SK-N-SH (cell line): ENCODE measurements at regions not wholly inside any gene's neighbourhood (a gene's known extent, or its start where the extent isn't known, plus 50 kb on each side); places are given as distances from the start of the nearest gene placed in this dataset.
A peak's percentile ranks its signal among the peaks of the same experiment; 100 is the strongest.

Experiments
- CHD2 ChIP-seq: fragments of 150-350 bp; IDR thresholded peaks from 2 replicates; pipeline ENCODE4 v1.6.1; 2018; ENCODE audit warnings: low read length; ENCODE audit not compliant: partially characterized antibody
- CTCF ChIP-seq: fragments of 200-600 bp; sonication (generic); IDR thresholded peaks from 2 replicates; pipeline ENCODE4 v1.6.1; 2017; ENCODE audit warnings: antibody characterized with exemption, mild to moderate bottlenecking, moderate library complexity
- EZH2phosphoT487 ChIP-seq: fragments of 200-600 bp; sonication (generic); IDR thresholded peaks from 2 replicates; pipeline ENCODE4 v1.6.1; 2017; ENCODE audit warnings: low read depth, mixed run types, mild to moderate bottlenecking, antibody characterized with exemption, moderate library complexity, borderline replicate concordance
- GATA2 ChIP-seq: sonication (generic); formaldehyde crosslinking; IDR thresholded peaks from 2 replicates; pipeline ENCODE4 v1.5.0; 2020; ENCODE audit warnings: mild to moderate bottlenecking, missing genetic modification reagents
- NFIC ChIP-seq: IDR thresholded peaks from 2 replicates; pipeline ENCODE4 v1.4.0; 2012; ENCODE audit warnings: borderline replicate concordance
- POLR2AphosphoS5 ChIP-seq: IDR thresholded peaks from 2 replicates; pipeline ENCODE4 v1.6.1; 2012; ENCODE audit warnings: low read depth, low read length
- RFX5 ChIP-seq: IDR thresholded peaks from 2 replicates; pipeline ENCODE4 v1.6.1; 2012; ENCODE audit warnings: mild to moderate bottlenecking, improper control_type of control experiment, low read length
- RXRA ChIP-seq: IDR thresholded peaks from 2 replicates; pipeline ENCODE4 v1.4.0; 2012; ENCODE audit warnings: low read depth, mild to moderate bottlenecking, borderline replicate concordance
- TAF1 ChIP-seq: IDR thresholded peaks from 2 replicates; pipeline ENCODE4 v1.6.1; 2012; ENCODE audit warnings: low read depth, mild to moderate bottlenecking, low read length, moderate library complexity, borderline replicate concordance

DNA sequence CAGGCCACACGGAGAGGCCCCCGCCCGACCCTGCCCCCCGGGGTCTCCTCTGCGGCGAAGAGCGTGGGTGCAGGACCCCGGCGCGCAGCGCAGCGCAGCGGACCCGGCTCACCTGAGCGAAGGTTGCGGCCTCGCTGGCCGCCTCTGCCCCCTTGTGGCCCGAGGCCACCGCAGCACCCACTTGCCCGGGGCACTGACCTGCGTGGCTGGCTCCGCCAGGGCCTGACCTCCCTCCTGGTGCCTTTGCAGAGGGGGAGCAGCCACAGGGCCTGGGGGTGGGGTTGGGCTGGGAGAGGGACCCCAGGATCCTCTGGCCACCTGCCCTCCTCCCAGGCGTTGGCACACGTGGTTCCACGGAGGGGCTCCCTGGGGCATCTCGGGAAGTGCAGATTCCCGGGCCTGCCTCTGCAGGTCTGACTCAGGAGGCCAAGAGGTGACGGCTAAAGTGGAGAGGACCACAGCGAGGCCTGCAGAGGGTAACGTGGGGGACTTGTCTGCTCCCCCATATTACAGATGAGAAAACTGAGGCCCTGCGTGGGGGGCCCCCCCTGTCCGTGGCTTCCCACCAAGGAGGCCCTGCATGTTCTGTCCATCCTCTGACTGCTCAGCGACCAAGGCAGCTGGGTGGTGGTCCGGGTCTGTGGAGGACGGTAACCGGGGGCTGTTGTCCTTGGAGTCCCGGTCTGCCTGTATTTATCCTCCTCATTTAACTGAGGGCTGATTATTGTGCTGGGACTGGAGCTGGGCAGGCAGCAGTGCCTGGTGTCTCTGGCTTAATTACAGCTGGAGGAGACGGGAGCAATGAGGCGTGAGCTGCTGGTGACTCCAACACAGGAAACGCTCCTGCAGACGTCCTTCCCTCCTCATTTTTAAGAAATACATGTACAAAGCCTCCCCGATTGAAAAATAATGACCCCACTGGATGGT lies 67.9 kb upstream of the BEGAIN start:
- TF ChIP-seq NFIC (no peak), EZH2phosphoT487 (no peak), CTCF (peak; percentile 59), RXRA (no peak), RFX5 (no peak), CHD2 (no peak), POLR2AphosphoS5 (no peak), GATA2 (CRISPR knock-in tag) (no peak), TAF1 (no peak)
